Omental fat pad (tissue), 3 donors: ENCODE measurements at regions not wholly inside any gene's neighbourhood (a gene's known extent, or its start where the extent isn't known, plus 50 kb on each side); places are given as distances from the start of the nearest gene placed in this dataset.

ENCODE experiments used
- ATAC-seq: fragments of 150-250 bp; one replicate; pipeline ENCODE4 v1.9.1; 2016; ENCODE audit warnings: mild to moderate bottlenecking, moderate library complexity; ENCODE audit not compliant: low FRiP score
- DNase-seq: peaks from one replicate; pipeline ENCODE4 v3.0.0-alpha.2; 2019; ENCODE audit warnings: low spot score
- TF ChIP-seq, protein P1 (sequence below), 3 donors: fragments of 450-650 bp; IDR thresholded peaks; one replicate each; pipeline ENCODE4 v1.5.1; 2016 to 2017; ENCODE audit warnings: antibody characterized with exemption in 3 of 3, mild to moderate bottlenecking in 3 of 3, moderate library complexity in 2 of 3

GRCh38 chr17:63171428-63172393, 205.7 kb downstream of the TANC2 start:
- ATAC-seq (no peak), DNase-seq (no peak)
- TF ChIP-seq, protein P1, sequence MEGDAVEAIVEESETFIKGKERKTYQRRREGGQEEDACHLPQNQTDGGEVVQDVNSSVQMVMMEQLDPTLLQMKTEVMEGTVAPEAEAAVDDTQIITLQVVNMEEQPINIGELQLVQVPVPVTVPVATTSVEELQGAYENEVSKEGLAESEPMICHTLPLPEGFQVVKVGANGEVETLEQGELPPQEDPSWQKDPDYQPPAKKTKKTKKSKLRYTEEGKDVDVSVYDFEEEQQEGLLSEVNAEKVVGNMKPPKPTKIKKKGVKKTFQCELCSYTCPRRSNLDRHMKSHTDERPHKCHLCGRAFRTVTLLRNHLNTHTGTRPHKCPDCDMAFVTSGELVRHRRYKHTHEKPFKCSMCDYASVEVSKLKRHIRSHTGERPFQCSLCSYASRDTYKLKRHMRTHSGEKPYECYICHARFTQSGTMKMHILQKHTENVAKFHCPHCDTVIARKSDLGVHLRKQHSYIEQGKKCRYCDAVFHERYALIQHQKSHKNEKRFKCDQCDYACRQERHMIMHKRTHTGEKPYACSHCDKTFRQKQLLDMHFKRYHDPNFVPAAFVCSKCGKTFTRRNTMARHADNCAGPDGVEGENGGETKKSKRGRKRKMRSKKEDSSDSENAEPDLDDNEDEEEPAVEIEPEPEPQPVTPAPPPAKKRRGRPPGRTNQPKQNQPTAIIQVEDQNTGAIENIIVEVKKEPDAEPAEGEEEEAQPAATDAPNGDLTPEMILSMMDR (IDR thresholded peaks at IDR 0.05), result no peak

- TF ChIP-seq, protein P1 (IDR thresholded peaks at IDR 0.05), result no peak
- ATAC-seq (no peak), DNase-seq (no peak)
Observed at GRCh38 chr17:63173450-63173849, 207.4 kb downstream of the TANC2 start.

DNA sequence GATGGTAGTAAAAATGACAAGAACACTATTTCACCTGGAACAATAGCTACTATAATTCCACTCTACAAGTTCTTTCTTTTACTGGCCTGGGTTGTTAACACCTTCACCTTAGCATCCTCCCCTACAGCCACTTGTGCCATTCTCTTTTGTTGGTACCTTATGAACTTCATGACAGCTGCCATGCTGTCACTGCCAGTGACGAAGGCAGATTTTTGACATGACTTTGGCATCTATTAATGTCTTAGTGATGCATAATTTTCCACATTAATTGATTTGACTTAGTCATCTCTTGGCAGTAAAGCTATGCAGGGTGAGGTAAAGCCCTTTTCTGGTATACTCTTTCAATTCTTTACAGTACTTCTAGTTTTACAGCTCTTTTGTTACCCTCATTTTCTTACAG, 207.9 kb downstream of the TANC2 start:
- ATAC-seq (no peak), DNase-seq (no peak)
- TF ChIP-seq, protein P1 (IDR thresholded peaks at IDR 0.05), result no peak

GRCh38 chr17:63178530-63178929, 212.5 kb downstream of the TANC2 start:
- no peak for DNase-seq
- no peak for ATAC-seq
- TF ChIP-seq, protein P1 (IDR thresholded peaks at IDR 0.05), result no peak

GRCh38 chr17:63181856-63182255, 215.8 kb downstream of the TANC2 start:
- DNase-seq (no peak), ATAC-seq (no peak)
- TF ChIP-seq, protein P1 (IDR thresholded peaks at IDR 0.05), result no peak

DNA sequence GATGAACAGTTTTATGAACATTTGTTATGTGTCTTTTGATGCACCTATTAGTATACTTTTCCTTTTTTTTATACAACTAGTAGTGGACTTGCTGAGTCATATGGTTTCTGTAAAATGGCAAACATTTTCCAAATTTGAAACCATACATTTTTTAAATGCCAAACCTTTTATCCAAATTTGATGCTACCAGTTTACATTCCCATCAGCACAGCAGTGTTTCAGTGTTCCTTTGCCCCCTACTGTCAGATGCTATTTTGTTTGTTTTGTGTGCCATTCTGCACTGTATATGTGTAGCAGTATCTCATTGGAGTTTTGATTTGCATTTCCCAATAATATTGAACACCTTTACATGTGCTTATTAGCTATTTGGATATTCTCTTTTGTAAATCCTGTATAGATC, 219.4 kb downstream of the TANC2 start:
- TF ChIP-seq, protein P1 (IDR thresholded peaks at IDR 0.05), result no peak
- ATAC-seq (no peak), DNase-seq (no peak)

DNA sequence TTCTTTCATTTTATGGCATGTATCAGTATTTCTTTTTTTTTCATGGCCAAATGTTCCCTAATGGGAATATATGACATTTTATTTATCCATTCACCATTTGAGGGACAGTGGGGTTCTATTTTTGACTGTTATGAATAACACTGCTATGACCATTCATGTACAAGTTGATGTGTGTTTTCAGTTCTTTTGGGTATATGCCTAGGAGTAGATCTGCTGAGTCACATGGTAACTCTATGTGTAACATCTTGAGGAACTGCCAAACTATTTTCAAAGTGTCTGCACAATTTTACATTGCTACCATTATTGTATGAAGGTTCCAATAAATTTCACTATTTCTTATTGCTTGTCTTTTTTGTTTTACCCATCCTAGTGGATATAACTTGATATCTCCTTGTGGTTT, 223.0 kb downstream of the TANC2 start:
- DNase-seq, result no peak
- ATAC-seq, result no peak
- TF ChIP-seq, protein P1 (IDR thresholded peaks at IDR 0.05), result no peak
